Activated T-cell treated with anti-CD3 and anti-CD28 coated beads, Interleukin-2, amount 50 U/mL, for 24 hours (primary cell): ENCODE measurements at regions not wholly inside any gene's neighbourhood (a gene's known extent, or its start where the extent isn't known, plus 50 kb on each side); places are given as distances from the start of the nearest gene placed in this dataset.
"Not testable (repeated sequence)": the region's sequence is repeated elsewhere in the genome, so short reads cannot be mapped to it uniquely, and the experiment has no call there.

ENCODE experiments used
- DNase-seq: peaks from one replicate; pipeline ENCODE4 v3.0.0-alpha.2; 2020
- H3K27ac Mint-ChIP-seq: 2 replicates; pipeline ENCODE4 v1.8.0; 2020; ENCODE audit warnings: mild to moderate bottlenecking, mixed read lengths
- H3K27me3 Mint-ChIP-seq: 2 replicates; pipeline ENCODE4 v1.8.0; 2020; ENCODE audit warnings: mixed read lengths
- H3K36me3 Mint-ChIP-seq: 2 replicates; pipeline ENCODE4 v1.8.0; 2020; ENCODE audit warnings: low read depth, mixed read lengths
- H3K4me1 Mint-ChIP-seq: 2 replicates; pipeline ENCODE4 v1.8.0; 2020; ENCODE audit warnings: low read depth, mixed read lengths
- H3K4me3 Mint-ChIP-seq: 2 replicates; pipeline ENCODE4 v1.8.0; 2020; ENCODE audit warnings: mild to moderate bottlenecking, moderate library complexity, mixed read lengths
- H3K9me3 Mint-ChIP-seq: 2 replicates; pipeline ENCODE4 v1.8.0; 2020; ENCODE audit warnings: mixed read lengths

- no peaks in the 10 kb centered on the region for H3K36me3 Mint-ChIP-seq
- peaks cover 27% of the 10 kb centered on the region for H3K4me1 Mint-ChIP-seq
- no peak for DNase-seq
- no peak overlapping the region for H3K4me3 Mint-ChIP-seq
- peaks cover 4% of the 10 kb centered on the region for H3K27me3 Mint-ChIP-seq
- H3K9me3 Mint-ChIP-seq = no peaks in the 10 kb centered on the region
- H3K27ac Mint-ChIP-seq = no peak overlapping the region
Observed at GRCh38 chr1:200305806-200306205, 104.0 kb downstream of the ZNF281 start.

DNA sequence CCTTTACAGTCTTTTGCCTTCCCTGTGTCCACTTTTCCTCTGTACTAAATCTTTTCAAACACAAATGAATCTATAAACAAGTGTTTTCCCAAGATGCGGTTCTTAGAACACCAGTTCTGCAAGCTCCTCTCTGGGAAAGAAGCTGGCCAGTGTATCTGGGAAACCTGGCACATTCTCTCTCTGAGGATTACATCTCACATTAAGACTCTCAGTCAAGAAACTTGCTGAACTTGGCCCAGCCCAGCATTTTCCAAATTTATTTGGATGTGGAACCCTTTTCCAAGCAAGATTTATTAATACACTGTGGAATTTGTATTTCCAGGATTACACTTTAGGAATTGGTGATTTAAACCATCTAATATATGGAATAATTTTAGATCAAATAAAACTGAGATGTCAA, 105.7 kb downstream of the ZNF281 start:
- Mint-ChIP-seq H3K4me1 (peaks cover 27% of the 10 kb centered on the region), H3K36me3 (no peaks in the 10 kb centered on the region), H3K9me3 (no peaks in the 10 kb centered on the region), H3K27me3 (peaks cover 10% of the 10 kb centered on the region), H3K27ac (no peak overlapping the region), H3K4me3 (no peak overlapping the region)
- DNase-seq = no peak

- H3K36me3 Mint-ChIP-seq = no peaks in the 10 kb centered on the region
Observed at GRCh38 chr1:200302921-200303290, 106.9 kb downstream of the ZNF281 start.

DNA sequence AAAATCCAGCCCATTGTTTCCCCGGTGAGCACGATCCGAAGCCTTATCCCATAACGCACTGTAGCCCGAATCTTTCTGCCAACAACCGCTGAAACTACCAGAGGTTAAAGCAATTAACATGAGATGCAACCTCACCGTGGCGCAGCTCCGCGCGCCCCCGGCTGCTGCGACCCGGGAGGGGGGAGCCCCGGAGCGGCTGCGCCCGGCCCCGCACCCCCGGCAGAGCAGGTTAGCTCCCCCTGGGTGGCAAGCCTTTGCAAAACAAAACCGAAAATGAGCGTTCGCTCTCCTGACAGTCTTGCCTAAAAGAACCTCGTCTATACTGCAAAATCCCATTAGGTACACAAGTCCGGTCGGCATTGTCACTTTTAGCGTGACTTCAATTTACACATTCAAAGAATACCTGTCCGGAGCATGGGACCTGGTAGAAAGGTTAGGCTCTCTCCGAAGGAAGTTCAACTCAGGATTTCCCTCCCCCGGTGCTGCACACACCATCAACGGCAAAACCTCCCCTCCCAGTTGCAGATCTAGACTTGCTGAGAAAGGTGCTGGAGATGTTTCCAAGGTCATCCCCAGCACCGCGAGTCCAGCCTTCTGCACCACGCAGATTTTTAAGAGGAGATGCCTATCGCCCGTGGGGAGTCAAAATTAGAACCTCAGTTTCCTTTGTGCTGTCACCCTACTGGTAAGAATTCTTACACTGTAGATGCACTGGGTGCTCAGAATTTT, 107.5 kb downstream of the ZNF281 start:
- Mint-ChIP-seq H3K9me3 (no peaks in the 10 kb centered on the region), H3K27ac (peak overlapping the region; percentile 10), H3K4me3 (peak overlapping the region; percentile 82), H3K36me3 (no peaks in the 10 kb centered on the region), H3K4me1 (peaks cover 21% of the 10 kb centered on the region), H3K27me3 (peaks cover 10% of the 10 kb centered on the region)
- peak; percentile 76 for DNase-seq

More at GRCh38 chr1:200302921-200303290, 106.9 kb downstream of the ZNF281 start:
- H3K4me1 Mint-ChIP-seq = peaks cover 24% of the 10 kb centered on the region
- peak overlapping the region; percentile 82 for H3K4me3 Mint-ChIP-seq
- peaks cover 10% of the 10 kb centered on the region for H3K27me3 Mint-ChIP-seq
- DNase-seq = no peak
- no peak overlapping the region for H3K27ac Mint-ChIP-seq
- no peaks in the 10 kb centered on the region for H3K9me3 Mint-ChIP-seq

GRCh38 chr1:200301152-200301551, 108.7 kb downstream of the ZNF281 start:
- no peaks in the 10 kb centered on the region for H3K36me3 Mint-ChIP-seq
- no peak overlapping the region for H3K27ac Mint-ChIP-seq
- H3K9me3 Mint-ChIP-seq = no peaks in the 10 kb centered on the region
- H3K27me3 Mint-ChIP-seq = peaks cover 10% of the 10 kb centered on the region
- no peak overlapping the region for H3K4me3 Mint-ChIP-seq
- no peak for DNase-seq
- peaks cover 15% of the 10 kb centered on the region for H3K4me1 Mint-ChIP-seq

DNA sequence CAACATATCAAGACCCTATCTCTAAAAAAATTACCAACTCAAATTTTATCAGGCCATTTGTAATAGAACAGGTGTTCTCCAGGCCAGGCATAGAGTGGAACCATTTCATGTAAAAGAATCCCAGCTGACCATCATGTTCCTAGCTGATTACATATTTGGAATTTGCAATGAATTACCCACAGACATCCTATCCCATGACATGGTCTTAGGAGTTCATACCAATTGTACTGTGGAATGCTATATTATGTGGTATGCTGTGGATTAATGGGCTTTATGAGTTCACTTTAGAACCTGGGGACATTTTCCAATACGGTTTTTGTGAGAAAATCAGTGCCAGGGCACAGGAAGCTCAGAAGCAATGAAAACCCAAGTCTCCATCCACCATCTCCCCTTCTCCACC, 110.3 kb downstream of the ZNF281 start:
- Mint-ChIP-seq H3K27ac (no peak overlapping the region), H3K27me3 (peaks cover 10% of the 10 kb centered on the region), H3K9me3 (no peaks in the 10 kb centered on the region), H3K4me3 (no peak overlapping the region), H3K4me1 (peaks cover 15% of the 10 kb centered on the region), H3K36me3 (no peaks in the 10 kb centered on the region)
- DNase-seq = no peak

DNA sequence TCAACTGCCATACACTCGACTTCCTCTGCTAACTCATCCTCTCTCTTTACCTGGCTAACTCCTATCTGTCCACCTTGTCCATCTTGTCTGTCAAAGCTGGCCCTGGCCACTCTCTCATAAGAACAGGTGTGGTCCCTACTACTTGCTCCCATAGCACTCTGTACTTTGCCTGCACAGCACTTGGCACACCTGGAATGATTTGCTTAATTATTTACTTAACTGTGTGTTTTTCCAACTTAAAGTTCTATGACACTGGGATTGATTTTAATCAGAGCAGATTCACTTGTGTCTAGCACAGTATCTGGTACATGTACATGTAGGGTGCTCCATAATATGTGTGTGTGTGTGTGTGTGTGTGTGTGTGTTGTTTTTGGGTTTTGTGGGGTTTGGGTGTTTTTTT, 111.6 kb downstream of the ZNF281 start:
- Mint-ChIP-seq H3K4me1 (peaks cover 14% of the 10 kb centered on the region), H3K4me3 (no peak overlapping the region), H3K27ac (no peak overlapping the region), H3K9me3 (no peaks in the 10 kb centered on the region), H3K36me3 (no peaks in the 10 kb centered on the region), H3K27me3 (peaks cover 10% of the 10 kb centered on the region)
- DNase-seq = no peak

GRCh38 chr1:200296091-200296661, 113.7 kb downstream of the ZNF281 start:
- Mint-ChIP-seq H3K9me3 (no peaks in the 10 kb centered on the region), H3K4me1 (no peaks in the 10 kb centered on the region), H3K4me3 (no peak overlapping the region), H3K27ac (no peak overlapping the region), H3K36me3 (no peaks in the 10 kb centered on the region), H3K27me3 (peaks cover 6% of the 10 kb centered on the region)
- no peak for DNase-seq

DNA sequence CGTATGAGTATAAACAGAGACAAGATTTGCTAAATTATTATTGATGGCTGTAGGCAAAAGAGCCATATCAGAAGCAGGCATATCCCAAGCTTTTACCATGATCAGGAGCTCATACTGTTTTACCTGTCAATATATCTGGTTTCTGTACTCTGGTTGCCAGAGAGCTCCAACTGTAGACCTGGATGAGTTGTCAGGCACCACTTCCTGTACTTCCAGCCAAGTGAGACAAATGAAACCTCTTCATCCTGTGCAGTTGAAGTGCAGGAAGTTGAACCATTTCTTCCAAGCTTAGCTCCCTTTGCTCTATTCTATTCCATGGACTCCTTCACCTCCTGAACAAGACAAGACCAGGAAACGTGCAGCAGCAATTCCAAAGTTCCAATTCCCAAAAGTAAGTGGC, 115.6 kb downstream of the ZNF281 start:
- Mint-ChIP-seq H3K27ac (no peak overlapping the region), H3K27me3 (no peaks in the 10 kb centered on the region), H3K4me3 (no peak overlapping the region), H3K36me3 (no peaks in the 10 kb centered on the region), H3K4me1 (no peaks in the 10 kb centered on the region), H3K9me3 (no peaks in the 10 kb centered on the region)
- DNase-seq = no peak

GRCh38 chr1:200292699-200293098, 117.1 kb downstream of the ZNF281 start:
- Mint-ChIP-seq H3K4me3 (no peak overlapping the region), H3K36me3 (no peaks in the 10 kb centered on the region), H3K27me3 (no peaks in the 10 kb centered on the region), H3K4me1 (no peaks in the 10 kb centered on the region), H3K9me3 (no peaks in the 10 kb centered on the region), H3K27ac (no peak overlapping the region)
- DNase-seq = no peak

DNA sequence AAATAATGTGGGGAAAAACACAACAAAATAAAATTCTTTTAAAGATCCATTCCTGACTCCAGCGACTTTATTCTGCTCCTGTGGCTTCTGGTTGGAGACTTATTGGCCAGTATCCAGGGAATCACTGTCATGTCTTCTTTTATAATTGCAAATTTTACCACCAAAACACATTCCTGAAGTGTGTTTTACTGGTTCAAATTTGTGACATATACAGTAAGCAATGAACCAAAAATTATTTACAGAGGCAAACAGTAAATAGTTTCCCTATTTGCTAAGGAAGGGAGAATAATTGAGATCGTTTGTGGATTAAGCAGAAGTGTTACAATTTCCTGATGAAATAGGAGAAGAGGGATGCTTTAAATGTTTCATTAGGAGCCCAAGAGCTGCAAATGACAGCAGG, 118.7 kb downstream of the ZNF281 start:
- Mint-ChIP-seq H3K27ac (no peak overlapping the region), H3K4me1 (no peaks in the 10 kb centered on the region), H3K36me3 (no peaks in the 10 kb centered on the region)

DNA sequence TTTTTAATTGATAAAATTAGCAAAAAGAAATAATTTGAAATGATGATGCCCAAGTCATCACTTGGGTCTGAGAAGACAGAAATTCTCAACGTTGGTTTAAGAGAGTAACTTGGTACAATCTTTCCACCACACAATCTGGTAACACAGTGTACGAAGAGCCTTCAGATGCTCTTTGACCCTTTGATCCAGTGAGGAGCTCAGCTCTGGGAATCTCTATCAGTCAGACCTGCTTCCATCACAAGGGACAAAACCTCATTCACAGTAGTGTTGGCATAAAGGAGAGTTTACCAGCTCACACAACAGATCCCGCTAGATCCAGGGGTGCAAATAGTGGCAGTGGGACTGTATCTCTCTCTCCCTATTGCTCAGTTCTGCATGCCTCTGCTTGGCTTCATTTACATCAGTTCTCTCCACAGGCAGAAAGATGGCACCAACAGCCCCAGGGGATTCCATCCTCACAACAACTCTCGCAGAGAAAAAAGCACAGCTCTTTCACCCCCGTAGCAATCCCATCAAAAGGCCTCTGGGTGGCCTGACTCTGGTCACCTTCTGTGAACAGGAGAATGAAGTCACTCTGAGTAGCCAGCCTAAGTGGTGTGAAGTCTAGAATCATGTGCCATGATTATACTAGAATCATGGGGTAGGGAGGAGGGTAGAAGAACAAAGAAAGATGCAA, 119.7 kb downstream of the ZNF281 start:
- Mint-ChIP-seq H3K4me3 (no peak overlapping the region), H3K27ac (no peak overlapping the region)
- DNase-seq = no peak

More for the DNA sequence above, 118.7 kb downstream of the ZNF281 start:
- Mint-ChIP-seq H3K27me3 (no peaks in the 10 kb centered on the region), H3K4me3 (no peak overlapping the region), H3K9me3 (no peaks in the 10 kb centered on the region)
- DNase-seq = no peak

DNA sequence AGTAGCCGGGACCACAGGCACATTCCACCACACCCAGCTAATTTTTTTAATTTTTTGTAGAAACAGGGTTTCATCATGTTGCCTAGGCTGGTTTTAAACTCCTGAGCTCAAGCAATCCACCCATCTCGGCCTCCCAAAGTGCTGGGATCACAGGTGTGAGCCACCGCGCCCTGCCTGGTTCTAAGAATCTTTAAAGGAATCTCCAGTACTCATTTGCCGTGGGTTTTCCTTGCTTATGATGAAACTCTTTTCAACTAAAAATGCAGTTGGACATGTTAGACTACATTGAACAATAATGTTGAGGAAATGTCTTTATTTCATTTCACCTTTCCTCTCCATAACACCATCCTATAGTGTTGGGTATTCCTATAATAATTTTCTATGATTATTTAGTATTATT, 121.6 kb downstream of the ZNF281 start:
- Mint-ChIP-seq H3K9me3 (no peaks in the 10 kb centered on the region), H3K27ac (no peak overlapping the region), H3K4me3 (no peak overlapping the region), H3K27me3 (no peaks in the 10 kb centered on the region), H3K4me1 (no peaks in the 10 kb centered on the region), H3K36me3 (no peaks in the 10 kb centered on the region)
- no peak for DNase-seq

More for the DNA sequence above, 119.7 kb downstream of the ZNF281 start:
- Mint-ChIP-seq H3K36me3 (no peaks in the 10 kb centered on the region), H3K9me3 (no peaks in the 10 kb centered on the region), H3K27me3 (no peaks in the 10 kb centered on the region), H3K4me1 (no peaks in the 10 kb centered on the region)

DNA sequence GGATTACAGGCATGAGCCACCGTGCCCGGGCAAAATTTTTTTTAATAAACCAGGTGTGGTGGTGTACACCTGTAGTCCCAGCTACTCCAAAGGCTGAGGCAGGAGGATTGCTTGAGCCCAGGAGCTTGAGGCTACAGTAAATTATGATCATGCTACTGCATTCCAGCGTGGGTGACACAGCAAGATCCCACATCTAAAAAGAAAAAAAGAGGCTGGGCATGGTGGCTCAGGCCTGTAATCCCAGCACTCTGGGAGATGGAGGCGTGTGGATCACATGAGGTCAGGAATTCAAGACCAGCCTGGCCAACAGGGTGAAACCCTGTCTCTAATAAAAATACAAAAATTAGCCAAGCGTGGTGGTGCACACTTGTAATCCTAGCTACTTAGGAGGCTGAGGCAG, 125.6 kb downstream of the ZNF281 start:
- not testable (repeated sequence) for H3K27ac Mint-ChIP-seq, DNase-seq, H3K4me3 Mint-ChIP-seq, H3K4me1 Mint-ChIP-seq, H3K36me3 Mint-ChIP-seq, H3K27me3 Mint-ChIP-seq, H3K9me3 Mint-ChIP-seq

GRCh38 chr1:200282497-200283122, 127.2 kb downstream of the ZNF281 start:
- Mint-ChIP-seq H3K36me3 (no peaks in the 10 kb centered on the region), H3K9me3 (no peaks in the 10 kb centered on the region), H3K4me3 (no peak overlapping the region), H3K27me3 (peaks cover 4% of the 10 kb centered on the region), H3K27ac (no peak overlapping the region), H3K4me1 (no peaks in the 10 kb centered on the region)
- no peak for DNase-seq
